Breast epithelium (tissue), 3 donors: ENCODE measurements at regions not wholly inside any gene's neighbourhood (a gene's known extent, or its start where the extent isn't known, plus 50 kb on each side); places are given as distances from the start of the nearest gene placed in this dataset.

Experiments
- POLR2A ChIP-seq: fragments of 450-650 bp; IDR thresholded peaks from one replicate; pipeline ENCODE4 v1.6.1; 2016; ENCODE audit warnings: antibody characterized with exemption, mild to moderate bottlenecking, moderate library complexity
- POLR2AphosphoS5 ChIP-seq, 3 donors: sonication (generic); formaldehyde crosslinking; IDR thresholded peaks; one replicate each; pipeline ENCODE4 v1.6.1; 2017; ENCODE audit warnings: antibody characterized with exemption in 3 of 3
- TF ChIP-seq, protein P1 (sequence below), 3 donors: fragments of 450-650 bp; IDR thresholded peaks; one replicate each; pipeline ENCODE4 v1.5.1; 2016 to 2017; ENCODE audit warnings: antibody characterized with exemption in 3 of 3, mild to moderate bottlenecking in 3 of 3, moderate library complexity in 3 of 3

DNA sequence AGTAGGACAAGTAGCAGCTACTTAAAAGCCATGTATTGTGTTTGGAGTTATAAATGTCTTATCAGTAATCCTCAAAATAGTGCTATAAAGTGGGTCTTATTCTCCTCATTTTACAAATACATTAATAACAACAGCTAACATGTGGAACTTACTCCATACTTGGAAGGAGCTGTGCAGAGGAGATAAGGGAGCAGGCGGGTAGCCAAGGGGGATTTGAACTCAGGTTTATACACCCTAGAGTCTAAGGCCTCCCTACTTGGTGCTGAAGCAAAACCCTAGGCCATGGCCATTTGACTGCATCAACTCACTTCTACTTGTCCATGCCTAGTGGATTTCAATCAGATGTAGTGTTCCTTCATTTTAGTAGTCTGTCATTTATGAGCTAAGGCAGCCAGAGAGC lies 72.1 kb downstream of the LMO4 start:
- TF ChIP-seq, protein P1, sequence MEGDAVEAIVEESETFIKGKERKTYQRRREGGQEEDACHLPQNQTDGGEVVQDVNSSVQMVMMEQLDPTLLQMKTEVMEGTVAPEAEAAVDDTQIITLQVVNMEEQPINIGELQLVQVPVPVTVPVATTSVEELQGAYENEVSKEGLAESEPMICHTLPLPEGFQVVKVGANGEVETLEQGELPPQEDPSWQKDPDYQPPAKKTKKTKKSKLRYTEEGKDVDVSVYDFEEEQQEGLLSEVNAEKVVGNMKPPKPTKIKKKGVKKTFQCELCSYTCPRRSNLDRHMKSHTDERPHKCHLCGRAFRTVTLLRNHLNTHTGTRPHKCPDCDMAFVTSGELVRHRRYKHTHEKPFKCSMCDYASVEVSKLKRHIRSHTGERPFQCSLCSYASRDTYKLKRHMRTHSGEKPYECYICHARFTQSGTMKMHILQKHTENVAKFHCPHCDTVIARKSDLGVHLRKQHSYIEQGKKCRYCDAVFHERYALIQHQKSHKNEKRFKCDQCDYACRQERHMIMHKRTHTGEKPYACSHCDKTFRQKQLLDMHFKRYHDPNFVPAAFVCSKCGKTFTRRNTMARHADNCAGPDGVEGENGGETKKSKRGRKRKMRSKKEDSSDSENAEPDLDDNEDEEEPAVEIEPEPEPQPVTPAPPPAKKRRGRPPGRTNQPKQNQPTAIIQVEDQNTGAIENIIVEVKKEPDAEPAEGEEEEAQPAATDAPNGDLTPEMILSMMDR (IDR thresholded peaks at IDR 0.05) = no peak
- TF ChIP-seq POLR2AphosphoS5 (IDR thresholded peaks at IDR 0.05) (no peak), POLR2A (no peak)
